HCT116 (cell line): ENCODE measurements at regions not wholly inside any gene's neighbourhood (a gene's known extent, or its start where the extent isn't known, plus 50 kb on each side); places are given as distances from the start of the nearest gene placed in this dataset.

Experiments used
- ATAC-seq: fragments of 200-7000 bp; cut with Tn5 transposase; 2 replicates; pipeline ENCODE4 v1.9.1; 2020; ENCODE audit warnings: mild to moderate bottlenecking, moderate library complexity
- BruUV-seq: library from RNA; stranded (reverse); fragments of 400-500 nt; replicated peaks from 2 replicates; lab custom pipeline; 2021; lab: Mats Ljungman, UMichigan
- CTCF ChIA-PET: fragments of 300-600 bp; sonication (Branson Sonifier 250); formaldehyde crosslinking; loops from one replicate; lab custom pipeline; 2021; ENCODE audit warnings: antibody characterized with exemption; lab: Charles Lee
- POLR2A ChIA-PET: fragments of 300-600, 350-600 bp; sonication (Branson Sonifier 250); formaldehyde crosslinking; loops from one replicate; lab custom pipeline; 2021; ENCODE audit warnings: antibody characterized with exemption; lab: Charles Lee
- RAD21 ChIA-PET, 2 experiments: fragments of 300-600 bp; sonication (Branson Sonifier 250); formaldehyde crosslinking; loops; one replicate each; lab custom pipeline; 2023; ENCODE audit warnings: low total read pairs in 2 of 2; ENCODE audit not compliant: uncharacterized antibody in 2 of 2, unreplicated experiment in 2 of 2, low non-redundant PET in 1 of 2; lab: Charles Lee
- DNase-seq: peaks from one replicate; pipeline ENCODE4 v3.0.0-alpha.2; 2010; ENCODE audit warnings: low read depth, low spot score
- H2AFZ ChIP-seq: fragments of 200-600 bp; shearing (Covaris generic), sonication (generic); 2 replicates; pipeline ENCODE4 v1.6.1; 2017; ENCODE audit warnings: low read depth, mixed run types, mixed read lengths, antibody characterized with exemption, low read length; ENCODE audit not compliant: poor library complexity, severe bottlenecking
- H3K27ac ChIP-seq: 2 replicates; pipeline ENCODE4 v1.5.1; 2012; ENCODE audit warnings: low read depth, low read length
- H3K27me3 ChIP-seq: fragments of 200-600 bp; sonication (generic); 2 replicates; pipeline ENCODE4 v1.6.1; 2016; ENCODE audit warnings: mixed run types, low read length, mixed read lengths; ENCODE audit not compliant: insufficient read depth
- H3K36me3 ChIP-seq, 2 experiments: fragments of 200-500 bp in 1 of 2; fragments of 200-600 bp in 1 of 2; sonication (Bioruptor generic) in 1 of 2; sonication (generic) in 1 of 2; 2 replicates each; pipeline versions ENCODE4 v1.5.1 to v1.6.1; 2014 to 2016; ENCODE audit warnings: low read length in 2 of 2, inconsistent platforms in 1 of 2, mixed read lengths in 1 of 2, mixed run types in 1 of 2; ENCODE audit not compliant: insufficient read depth in 2 of 2, control insufficient read depth in 1 of 2
- H3K4me1 ChIP-seq, 2 experiments: fragments of 200-600 bp in 1 of 2; sonication (generic) in 1 of 2; 2 replicates each; pipeline versions ENCODE4 v1.5.1 to v1.6.1; 2012 to 2017; ENCODE audit warnings: low read length in 2 of 2, inconsistent platforms in 1 of 2, mild to moderate bottlenecking in 1 of 2, mixed read lengths in 1 of 2, mixed run types in 1 of 2, moderate library complexity in 1 of 2; ENCODE audit not compliant: insufficient read depth in 2 of 2, control insufficient read depth in 1 of 2
- H3K4me2 ChIP-seq: fragments of 200-600 bp; sonication (generic); 2 replicates; pipeline ENCODE4 v1.6.1; 2017; ENCODE audit warnings: mixed run types, low read length, mixed read lengths
- H3K4me3 ChIP-seq, 2 experiments: fragments of 200-600 bp in 1 of 2; sonication (generic) in 1 of 2; replicated peaks in 1 of 2; 2 replicates each; pipeline ENCODE4 v1.5.1; 2011 to 2016; ENCODE audit warnings: low read length in 2 of 2, control low read depth in 1 of 2, low read depth in 1 of 2, mild to moderate bottlenecking in 1 of 2, mixed read lengths in 1 of 2, mixed run types in 1 of 2
- H3K79me2 ChIP-seq: fragments of 200-600 bp; sonication (generic); 2 replicates; pipeline ENCODE4 v1.6.1; 2017; ENCODE audit warnings: mild to moderate bottlenecking, mixed run types, low read length, moderate library complexity, mixed read lengths; ENCODE audit not compliant: insufficient read depth
- H3K9ac ChIP-seq: fragments of 200-600 bp; sonication (generic); 2 replicates; pipeline ENCODE4 v1.6.1; 2016; ENCODE audit warnings: low read length, mixed read lengths
- H3K9me2 ChIP-seq: fragments of 200-600 bp; sonication (generic), shearing (Covaris generic); 2 replicates; pipeline ENCODE4 v1.6.1; 2017; ENCODE audit warnings: mixed run types, mild to moderate bottlenecking, moderate library complexity; ENCODE audit not compliant: insufficient read depth
- H3K9me3 ChIP-seq, 2 experiments: fragments of 200-500 bp in 1 of 2; fragments of 200-600 bp in 1 of 2; sonication (Bioruptor generic) in 1 of 2; sonication (generic) in 1 of 2; 2 replicates each; pipeline ENCODE4 v1.6.1; 2014 to 2017; ENCODE audit warnings: low read length in 2 of 2, mixed read lengths in 2 of 2, inconsistent platforms in 1 of 2, low read depth in 1 of 2, mild to moderate bottlenecking in 1 of 2, mixed run types in 1 of 2, moderate library complexity in 1 of 2; ENCODE audit not compliant: control insufficient read depth in 1 of 2, insufficient read depth in 1 of 2
- H4K20me1 ChIP-seq: fragments of 200-600 bp; sonication (generic), shearing (Covaris generic); 2 replicates; pipeline ENCODE4 v1.6.1; 2017; ENCODE audit warnings: mixed run types, mild to moderate bottlenecking, moderate library complexity; ENCODE audit not compliant: insufficient read depth
- CBX3 ChIP-seq: IDR thresholded peaks from 2 replicates; pipeline ENCODE4 v1.6.1; 2012; ENCODE audit warnings: low read depth
- CEBPB ChIP-seq: IDR thresholded peaks from 2 replicates; pipeline ENCODE4 v1.6.1; 2012; ENCODE audit warnings: low read depth
- EZH2 ChIP-seq: fragments of 200-600 bp; sonication (generic); IDR thresholded peaks from 2 replicates; pipeline ENCODE4 v1.6.1; 2017; ENCODE audit warnings: antibody characterized with exemption, mixed run types
- EZH2phosphoT487 ChIP-seq: fragments of 200-600 bp; IDR thresholded peaks from 2 replicates; pipeline ENCODE4 v1.6.1; 2018; ENCODE audit warnings: antibody characterized with exemption, borderline replicate concordance
- JUND ChIP-seq: IDR thresholded peaks from 2 replicates; pipeline ENCODE4 v1.6.1; 2012
- POLR2A ChIP-seq: IDR thresholded peaks from 2 replicates; pipeline ENCODE4 v1.7.0; 2011; ENCODE audit warnings: borderline replicate concordance; ENCODE audit not compliant: insufficient read depth, insufficient read length; ENCODE audit errors: extremely low read depth
- POLR2AphosphoS5 ChIP-seq: IDR thresholded peaks from 2 replicates; pipeline ENCODE4 v1.6.1; 2011; ENCODE audit warnings: mild to moderate bottlenecking, low read depth, low read length, moderate library complexity
- TCF7L2 ChIP-seq: IDR thresholded peaks from 2 replicates; pipeline ENCODE4 v1.7.0; 2011; ENCODE audit warnings: borderline replicate concordance, inconsistent platforms; ENCODE audit not compliant: insufficient read depth, insufficient read length; ENCODE audit errors: extremely low read depth
- YY1 ChIP-seq: IDR thresholded peaks from 2 replicates; pipeline ENCODE4 v1.6.1; 2011; ENCODE audit warnings: low read length, low read depth, moderate library complexity, mild to moderate bottlenecking; ENCODE audit not compliant: insufficient replicate concordance; ENCODE audit errors: extremely low read depth
- ZFX ChIP-seq: fragments of 450-650 bp; IDR thresholded peaks from 2 replicates; pipeline ENCODE4 v1.6.1; 2017
- intact Hi-C: fragments of 100-400 bp; cut with micrococcal nuclease; formaldehyde crosslinking; loops from 2 replicates; pipeline ENCODE4 v1.10.0; 2022
- TF ChIP-seq, protein P1 (sequence below), 3 experiments: fragments of 200-600 bp in 1 of 3; sonication (generic) in 1 of 3; IDR thresholded peaks in 2 of 3; conservative IDR thresholded peaks in 1 of 3; 2 replicates each; pipeline ENCODE4 v1.5.1; 2012 to 2017; ENCODE audit warnings: low read depth in 2 of 3, low read length in 2 of 3, antibody characterized with exemption in 1 of 3, borderline replicate concordance in 1 of 3, control low read depth in 1 of 3, mild to moderate bottlenecking in 1 of 3, mixed read lengths in 1 of 3, mixed run types in 1 of 3, moderate library complexity in 1 of 3; ENCODE audit not compliant: insufficient read depth in 1 of 3
- TF ChIP-seq, protein P2 (sequence below): IDR thresholded peaks from 2 replicates; pipeline ENCODE4 v1.6.1; 2012
- TF ChIP-seq, protein P3 (sequence below): IDR thresholded peaks from 2 replicates; pipeline ENCODE4 v1.6.1; 2012; ENCODE audit warnings: low read depth

DNA sequence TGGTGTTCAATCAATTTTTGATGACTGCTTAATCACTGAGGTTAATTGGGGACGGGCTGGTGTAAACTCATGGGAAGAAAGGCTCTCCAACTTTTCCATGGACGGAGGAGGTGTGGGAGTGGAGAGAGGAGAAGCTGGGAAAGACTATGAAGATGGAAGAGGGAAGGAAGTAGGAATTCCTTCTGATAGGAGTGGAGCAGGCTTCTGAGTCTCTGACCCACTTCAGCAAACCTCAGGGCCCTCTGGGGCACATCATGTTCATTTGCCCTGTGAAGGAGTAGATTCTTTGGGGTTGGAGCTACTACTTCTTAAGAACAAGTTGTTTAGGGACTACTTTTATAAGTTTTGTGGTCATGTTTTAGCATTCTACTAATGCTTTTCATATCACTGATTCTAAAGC is 87.0 kb upstream of the MAP4K3 start (continued):
- TF ChIP-seq, protein P1, sequence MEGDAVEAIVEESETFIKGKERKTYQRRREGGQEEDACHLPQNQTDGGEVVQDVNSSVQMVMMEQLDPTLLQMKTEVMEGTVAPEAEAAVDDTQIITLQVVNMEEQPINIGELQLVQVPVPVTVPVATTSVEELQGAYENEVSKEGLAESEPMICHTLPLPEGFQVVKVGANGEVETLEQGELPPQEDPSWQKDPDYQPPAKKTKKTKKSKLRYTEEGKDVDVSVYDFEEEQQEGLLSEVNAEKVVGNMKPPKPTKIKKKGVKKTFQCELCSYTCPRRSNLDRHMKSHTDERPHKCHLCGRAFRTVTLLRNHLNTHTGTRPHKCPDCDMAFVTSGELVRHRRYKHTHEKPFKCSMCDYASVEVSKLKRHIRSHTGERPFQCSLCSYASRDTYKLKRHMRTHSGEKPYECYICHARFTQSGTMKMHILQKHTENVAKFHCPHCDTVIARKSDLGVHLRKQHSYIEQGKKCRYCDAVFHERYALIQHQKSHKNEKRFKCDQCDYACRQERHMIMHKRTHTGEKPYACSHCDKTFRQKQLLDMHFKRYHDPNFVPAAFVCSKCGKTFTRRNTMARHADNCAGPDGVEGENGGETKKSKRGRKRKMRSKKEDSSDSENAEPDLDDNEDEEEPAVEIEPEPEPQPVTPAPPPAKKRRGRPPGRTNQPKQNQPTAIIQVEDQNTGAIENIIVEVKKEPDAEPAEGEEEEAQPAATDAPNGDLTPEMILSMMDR (IDR thresholded peaks at IDR 0.05 in 2 of 3, conservative IDR thresholded peaks at IDR 0.05 in 1 of 3; ENCODE audit: borderline replicate concordance in 1 of 3, insufficient read depth in 1 of 3, low read depth in 2 of 3, low read length in 2 of 3), result no peak
- TF ChIP-seq JUND (no peak), EZH2 (no peak), CEBPB (no peak)
- TF ChIP-seq, all 23 proteins: peak for 0

DNA sequence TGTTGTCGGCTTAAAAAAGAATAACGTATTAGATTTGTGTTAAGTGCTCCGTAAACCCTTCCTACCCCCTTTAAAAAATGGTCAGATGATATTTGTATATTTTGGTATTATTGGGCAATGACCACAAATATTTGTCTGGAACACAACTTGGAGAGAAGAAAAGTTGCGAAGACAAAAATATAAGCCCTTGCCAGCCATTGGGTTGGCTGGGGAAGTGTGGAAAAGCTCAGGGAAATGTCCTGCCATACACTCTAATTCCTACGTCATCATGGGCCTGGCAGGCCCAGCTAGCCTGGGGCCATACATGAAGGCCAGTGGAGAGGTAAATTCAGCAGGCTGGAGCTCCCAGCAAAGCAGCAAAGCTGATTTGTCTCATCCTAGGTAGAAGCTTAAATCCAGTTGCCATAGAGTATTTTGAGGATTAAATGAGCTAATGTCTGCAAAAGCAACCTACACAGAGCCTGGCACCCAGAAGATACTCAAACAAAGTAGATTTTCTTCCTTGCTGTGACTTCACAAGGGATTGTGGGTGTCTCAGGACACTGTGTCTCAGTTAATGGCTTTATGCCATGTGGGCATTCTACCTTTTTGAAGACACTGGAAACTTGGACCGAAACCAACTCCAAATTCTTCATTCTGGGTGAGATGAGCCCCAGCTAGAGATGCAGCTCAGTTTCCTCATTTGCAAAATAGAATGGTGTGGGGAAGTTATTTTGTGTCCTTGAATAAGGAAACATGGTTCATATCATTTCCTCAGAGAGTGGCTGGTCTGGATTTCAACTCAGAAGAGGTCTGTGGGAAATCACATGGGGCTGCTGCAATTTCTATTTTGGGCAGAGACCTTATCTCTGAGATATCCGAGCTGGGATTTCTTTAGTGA is 87.9 kb upstream of the MAP4K3 start:
- intact Hi-C loops, result no loop called here
- Histone ChIP-seq H3K4me1 (peaks cover 4 to 12% of the 10 kb centered on the region in 2 experiments), H4K20me1 (no peaks in the 10 kb centered on the region), H3K9me3 (peaks cover 0 to 7% of the 10 kb centered on the region in 2 experiments; a peak in 1 of 4 replicates), H3K9ac (no peak overlapping the region), H3K9me2 (no peaks in the 10 kb centered on the region), H3K36me3 (no peaks in the 10 kb centered on the region)
- no peak for ATAC-seq
- ChIA-PET POLR2A (no interaction called here), RAD21 (interaction anchor here in 1 of 2 experiments (0.6 kb wide), 1 partner anchor 25 kb away, joined by 4 read pairs; no protein-coding TSS in a partner anchor)
- TF ChIP-seq, protein P1 (IDR thresholded peaks at IDR 0.05 in 2 of 3, conservative IDR thresholded peaks at IDR 0.05 in 1 of 3; ENCODE audit: borderline replicate concordance in 1 of 3, insufficient read depth in 1 of 3, low read depth in 2 of 3, low read length in 2 of 3), result no peak
- TF ChIP-seq EZH2phosphoT487 (no peak), ZFX (no peak), POLR2AphosphoS5 (no peak), YY1 (no peak), POLR2A (no peak), CBX3 (no peak), TCF7L2 (no peak)
- TF ChIP-seq, protein P2, sequence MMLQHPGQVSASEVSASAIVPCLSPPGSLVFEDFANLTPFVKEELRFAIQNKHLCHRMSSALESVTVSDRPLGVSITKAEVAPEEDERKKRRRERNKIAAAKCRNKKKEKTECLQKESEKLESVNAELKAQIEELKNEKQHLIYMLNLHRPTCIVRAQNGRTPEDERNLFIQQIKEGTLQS, result no peak
- TF ChIP-seq, protein P3, sequence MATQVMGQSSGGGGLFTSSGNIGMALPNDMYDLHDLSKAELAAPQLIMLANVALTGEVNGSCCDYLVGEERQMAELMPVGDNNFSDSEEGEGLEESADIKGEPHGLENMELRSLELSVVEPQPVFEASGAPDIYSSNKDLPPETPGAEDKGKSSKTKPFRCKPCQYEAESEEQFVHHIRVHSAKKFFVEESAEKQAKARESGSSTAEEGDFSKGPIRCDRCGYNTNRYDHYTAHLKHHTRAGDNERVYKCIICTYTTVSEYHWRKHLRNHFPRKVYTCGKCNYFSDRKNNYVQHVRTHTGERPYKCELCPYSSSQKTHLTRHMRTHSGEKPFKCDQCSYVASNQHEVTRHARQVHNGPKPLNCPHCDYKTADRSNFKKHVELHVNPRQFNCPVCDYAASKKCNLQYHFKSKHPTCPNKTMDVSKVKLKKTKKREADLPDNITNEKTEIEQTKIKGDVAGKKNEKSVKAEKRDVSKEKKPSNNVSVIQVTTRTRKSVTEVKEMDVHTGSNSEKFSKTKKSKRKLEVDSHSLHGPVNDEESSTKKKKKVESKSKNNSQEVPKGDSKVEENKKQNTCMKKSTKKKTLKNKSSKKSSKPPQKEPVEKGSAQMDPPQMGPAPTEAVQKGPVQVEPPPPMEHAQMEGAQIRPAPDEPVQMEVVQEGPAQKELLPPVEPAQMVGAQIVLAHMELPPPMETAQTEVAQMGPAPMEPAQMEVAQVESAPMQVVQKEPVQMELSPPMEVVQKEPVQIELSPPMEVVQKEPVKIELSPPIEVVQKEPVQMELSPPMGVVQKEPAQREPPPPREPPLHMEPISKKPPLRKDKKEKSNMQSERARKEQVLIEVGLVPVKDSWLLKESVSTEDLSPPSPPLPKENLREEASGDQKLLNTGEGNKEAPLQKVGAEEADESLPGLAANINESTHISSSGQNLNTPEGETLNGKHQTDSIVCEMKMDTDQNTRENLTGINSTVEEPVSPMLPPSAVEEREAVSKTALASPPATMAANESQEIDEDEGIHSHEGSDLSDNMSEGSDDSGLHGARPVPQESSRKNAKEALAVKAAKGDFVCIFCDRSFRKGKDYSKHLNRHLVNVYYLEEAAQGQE, result no peak
- TF ChIP-seq, all 23 proteins: peak for 0
- no peak for DNase-seq
- BruUV-seq, result no TSS peak
- CTCF ChIA-PET, result interaction anchor here (1.1 kb wide), 1 partner anchor 297 kb away, joined by 3 read pairs; no protein-coding TSS in a partner anchor
- Histone ChIP-seq H3K27me3 (no peaks in the 10 kb centered on the region), H3K4me3 (no peak overlapping the region), H3K79me2 (no peaks in the 10 kb centered on the region), H3K27ac (no peak overlapping the region), H2AFZ (no peak overlapping the region), H3K4me2 (no peak overlapping the region)
